ENCODE measurements at regions not wholly inside any gene's neighbourhood (a gene's known extent, or its start where the extent isn't known, plus 50 kb on each side); places are given as distances from the start of the nearest gene placed in this dataset.
"Not testable (repeated sequence)": the region's sequence is repeated elsewhere in the genome, so short reads cannot be mapped to it uniquely, and the experiment has no call there.

- TF ChIP-seq REST (IDR thresholded peaks at IDR 0.05); POLR2A (IDR thresholded peaks at IDR 0.05; ENCODE audit: low read length); CTCF (IDR thresholded peaks at IDR 0.05); FOSB (CRISPR knock-in tag; IDR thresholded peaks at IDR 0.05); GATA3 (IDR thresholded peaks at IDR 0.05; ENCODE audit: borderline replicate concordance); MYC (IDR thresholded peaks at IDR 0.05; ENCODE audit: borderline replicate concordance, low read length); MAX (IDR thresholded peaks at IDR 0.05); CHD2 (IDR thresholded peaks at IDR 0.05; ENCODE audit: low read length, partially characterized antibody); SREBF2 (IDR thresholded peaks at IDR 0.05): not testable (repeated sequence)
- TF ChIP-seq, protein P1, sequence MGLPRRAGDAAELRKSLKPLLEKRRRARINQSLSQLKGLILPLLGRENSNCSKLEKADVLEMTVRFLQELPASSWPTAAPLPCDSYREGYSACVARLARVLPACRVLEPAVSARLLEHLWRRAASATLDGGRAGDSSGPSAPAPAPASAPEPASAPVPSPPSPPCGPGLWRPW (IDR thresholded peaks at IDR 0.05), result not testable (repeated sequence)
Measured at GRCh38 chr21:7955358-7956073, 2565.9 kb upstream of the TPTE start.

All from A549 (cell line).